ENCODE measurements at regions not wholly inside any gene's neighbourhood (a gene's known extent, or its start where the extent isn't known, plus 50 kb on each side); places are given as distances from the start of the nearest gene placed in this dataset.

- H3K27me3 ChIP-seq (ENCODE audit: control insufficient read depth, insufficient read depth, low read length) = no peaks in the 10 kb centered on the region
- no peaks in the 10 kb centered on the region for H3K9me3 ChIP-seq (ENCODE audit: control insufficient read depth in 2 of 3, insufficient read depth in 1 of 3, low read length in 3 of 3)
- no peak for TF ChIP-seq CTCF (IDR thresholded peaks at IDR 0.05; ENCODE audit: borderline replicate concordance, extremely low read depth, insufficient read depth)
- H3K9ac ChIP-seq (ENCODE audit: low read length in 3 of 3) = no peak overlapping the region
- no peaks in the 10 kb centered on the region for H3K4me1 ChIP-seq (ENCODE audit: control insufficient read depth in 2 of 3, insufficient read depth in 2 of 3, low read depth in 1 of 3, low read length in 3 of 3)
- H3K27ac ChIP-seq (ENCODE audit: low read depth in 2 of 2, low read length in 2 of 2) = no peak overlapping the region
- no peak overlapping the region for H3K4me3 ChIP-seq (ENCODE audit: low read length in 3 of 3)
- FAIRE-seq (no peak), DNase-seq (no peak)
- H3K36me3 ChIP-seq (ENCODE audit: control insufficient read depth in 2 of 3, insufficient read depth in 3 of 3, low read length in 3 of 3) = no peaks in the 10 kb centered on the region
- intact Hi-C loops (cut with DNase I) = no loop called here
Measured at GRCh38 chr4:176850436-176850835, 57.7 kb upstream of the VEGFC start.

- intact Hi-C loops (cut with DNase I) = no loop called here
- H3K9ac ChIP-seq (ENCODE audit: low read length in 3 of 3) = no peak overlapping the region
- no peak overlapping the region for H3K4me3 ChIP-seq (ENCODE audit: low read length in 3 of 3)
- TF ChIP-seq CTCF (IDR thresholded peaks at IDR 0.05; ENCODE audit: borderline replicate concordance, extremely low read depth, insufficient read depth) = no peak
- FAIRE-seq (no peak), DNase-seq (no peak)
- no peaks in the 10 kb centered on the region for H3K4me1 ChIP-seq (ENCODE audit: control insufficient read depth in 2 of 3, insufficient read depth in 2 of 3, low read depth in 1 of 3, low read length in 3 of 3)
- H3K9me3 ChIP-seq (ENCODE audit: control insufficient read depth in 2 of 3, insufficient read depth in 1 of 3, low read length in 3 of 3) = no peaks in the 10 kb centered on the region
- H3K27me3 ChIP-seq (ENCODE audit: control insufficient read depth, insufficient read depth, low read length) = no peaks in the 10 kb centered on the region
- no peaks in the 10 kb centered on the region for H3K36me3 ChIP-seq (ENCODE audit: control insufficient read depth in 2 of 3, insufficient read depth in 3 of 3, low read length in 3 of 3)
- no peak overlapping the region for H3K27ac ChIP-seq (ENCODE audit: low read depth in 2 of 2, low read length in 2 of 2)
Measured at GRCh38 chr4:176856421-176856820, 63.7 kb upstream of the VEGFC start.

- no peak for TF ChIP-seq CTCF (IDR thresholded peaks at IDR 0.05; ENCODE audit: borderline replicate concordance, extremely low read depth, insufficient read depth)
- H3K9ac ChIP-seq (ENCODE audit: low read length in 3 of 3) = no peak overlapping the region
- DNase-seq (no peak), FAIRE-seq (no peak)
- no peaks in the 10 kb centered on the region for H3K4me1 ChIP-seq (ENCODE audit: control insufficient read depth in 2 of 3, insufficient read depth in 2 of 3, low read depth in 1 of 3, low read length in 3 of 3)
- H3K4me3 ChIP-seq (ENCODE audit: low read length in 3 of 3) = no peak overlapping the region
- no peaks in the 10 kb centered on the region for H3K9me3 ChIP-seq (ENCODE audit: control insufficient read depth in 2 of 3, insufficient read depth in 1 of 3, low read length in 3 of 3)
- no peaks in the 10 kb centered on the region for H3K36me3 ChIP-seq (ENCODE audit: control insufficient read depth in 2 of 3, insufficient read depth in 3 of 3, low read length in 3 of 3)
- H3K27me3 ChIP-seq (ENCODE audit: control insufficient read depth, insufficient read depth, low read length) = no peaks in the 10 kb centered on the region
- no peak overlapping the region for H3K27ac ChIP-seq (ENCODE audit: low read depth in 2 of 2, low read length in 2 of 2)
- intact Hi-C loops (cut with DNase I) = no loop called here
Measured at GRCh38 chr4:176858839-176859238, 66.1 kb upstream of the VEGFC start.

GRCh38 chr4:176864238-176864637 lies 71.5 kb upstream of the VEGFC start:
- DNase-seq (no peak), FAIRE-seq (no peak)
- intact Hi-C loops (cut with DNase I) = no loop called here
- H3K9me3 ChIP-seq (ENCODE audit: control insufficient read depth in 2 of 3, insufficient read depth in 1 of 3, low read length in 3 of 3) = no peaks in the 10 kb centered on the region
- no peaks in the 10 kb centered on the region for H3K27me3 ChIP-seq (ENCODE audit: control insufficient read depth, insufficient read depth, low read length)
- H3K9ac ChIP-seq (ENCODE audit: low read length in 3 of 3) = no peak overlapping the region
- no peak for TF ChIP-seq CTCF (IDR thresholded peaks at IDR 0.05; ENCODE audit: borderline replicate concordance, extremely low read depth, insufficient read depth)
- H3K27ac ChIP-seq (ENCODE audit: low read depth in 2 of 2, low read length in 2 of 2) = no peak overlapping the region
- no peak overlapping the region for H3K4me3 ChIP-seq (ENCODE audit: low read length in 3 of 3)
- H3K4me1 ChIP-seq (ENCODE audit: control insufficient read depth in 2 of 3, insufficient read depth in 2 of 3, low read depth in 1 of 3, low read length in 3 of 3) = no peaks in the 10 kb centered on the region
- no peaks in the 10 kb centered on the region for H3K36me3 ChIP-seq (ENCODE audit: control insufficient read depth in 2 of 3, insufficient read depth in 3 of 3, low read length in 3 of 3)
